ENCODE measurements at regions not wholly inside any gene's neighbourhood (a gene's known extent, or its start where the extent isn't known, plus 50 kb on each side); places are given as distances from the start of the nearest gene placed in this dataset.

DNA sequence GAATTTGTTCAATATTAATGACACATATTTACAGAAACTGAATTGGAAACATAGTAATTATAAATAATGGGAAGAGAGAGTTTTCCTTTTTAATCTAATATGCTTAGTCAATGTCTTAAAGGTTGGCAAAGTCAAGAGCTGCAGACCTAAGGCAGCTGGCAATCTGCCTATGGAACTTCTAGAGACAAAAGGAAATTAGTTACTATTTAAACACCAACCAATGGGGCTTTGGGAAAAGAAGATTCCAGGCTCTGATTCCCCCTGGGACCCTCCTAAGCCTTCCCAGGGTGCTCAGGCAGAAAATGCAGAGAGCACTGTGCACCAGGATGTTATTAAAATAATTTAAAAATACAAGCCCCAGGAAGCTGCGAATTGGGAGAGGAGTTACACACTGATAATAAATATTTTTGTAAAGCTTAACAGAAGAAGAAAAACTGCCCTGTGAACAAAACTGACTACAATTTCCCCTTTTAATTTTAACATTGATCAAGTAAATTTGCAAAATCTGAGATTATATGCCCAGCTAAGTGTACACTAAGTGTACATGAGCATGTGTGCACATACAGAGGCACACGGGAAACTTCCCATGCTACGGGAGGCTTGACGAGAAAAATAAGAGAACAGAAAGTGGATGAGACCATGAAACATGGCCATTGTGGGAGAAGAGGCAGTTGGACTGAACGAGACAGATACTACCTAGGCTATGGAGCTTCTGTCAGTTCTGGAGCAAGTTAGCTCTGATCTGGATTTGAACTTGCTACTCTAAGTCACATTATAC is 77.4 kb upstream of the ADAMTS16 start:
- no peak for DNase-seq (ENCODE audit: low read depth)

DNA sequence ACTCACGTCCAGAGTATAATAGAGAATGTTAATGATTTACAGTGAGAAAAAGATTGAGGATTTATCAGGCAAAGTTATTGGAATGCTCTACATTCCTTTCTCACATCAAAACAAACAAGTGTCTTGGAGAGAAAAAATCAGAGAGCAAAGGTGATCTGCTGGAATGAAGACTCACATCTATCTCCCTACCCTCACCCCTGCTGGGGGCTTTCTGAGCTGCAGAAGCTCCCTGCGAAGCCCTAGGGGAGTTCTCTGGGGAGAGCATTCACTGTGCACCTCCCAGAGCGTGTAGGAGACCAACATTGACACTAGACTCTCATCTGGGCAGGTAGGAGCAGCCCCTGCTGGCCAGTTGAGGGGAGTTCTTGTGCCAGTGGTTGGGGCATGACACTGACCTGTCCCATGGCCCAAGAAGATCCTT is 76.6 kb upstream of the ADAMTS16 start:
- no peak for DNase-seq (ENCODE audit: low read depth)

DNA sequence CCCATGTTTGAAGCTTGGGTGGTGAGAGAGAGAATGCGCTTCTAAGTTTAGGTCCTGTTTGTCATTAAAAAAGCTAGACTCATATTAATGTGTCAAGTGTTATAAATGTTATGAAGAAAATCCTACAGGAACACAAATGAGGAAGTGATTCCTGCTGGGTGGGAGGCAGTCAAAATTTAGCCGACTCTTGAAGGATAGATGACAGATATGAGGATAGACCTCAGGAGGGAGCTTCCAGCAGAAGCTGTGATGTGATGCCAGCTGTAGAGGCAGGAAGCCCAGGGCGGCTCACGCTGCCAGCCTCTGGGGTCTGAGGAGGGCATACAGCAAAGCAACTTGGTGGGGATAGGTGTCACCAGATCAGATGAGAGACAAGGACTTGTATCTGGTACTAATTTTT is 74.7 kb upstream of the ADAMTS16 start:
- no peak for DNase-seq (ENCODE audit: low read depth)

DNA sequence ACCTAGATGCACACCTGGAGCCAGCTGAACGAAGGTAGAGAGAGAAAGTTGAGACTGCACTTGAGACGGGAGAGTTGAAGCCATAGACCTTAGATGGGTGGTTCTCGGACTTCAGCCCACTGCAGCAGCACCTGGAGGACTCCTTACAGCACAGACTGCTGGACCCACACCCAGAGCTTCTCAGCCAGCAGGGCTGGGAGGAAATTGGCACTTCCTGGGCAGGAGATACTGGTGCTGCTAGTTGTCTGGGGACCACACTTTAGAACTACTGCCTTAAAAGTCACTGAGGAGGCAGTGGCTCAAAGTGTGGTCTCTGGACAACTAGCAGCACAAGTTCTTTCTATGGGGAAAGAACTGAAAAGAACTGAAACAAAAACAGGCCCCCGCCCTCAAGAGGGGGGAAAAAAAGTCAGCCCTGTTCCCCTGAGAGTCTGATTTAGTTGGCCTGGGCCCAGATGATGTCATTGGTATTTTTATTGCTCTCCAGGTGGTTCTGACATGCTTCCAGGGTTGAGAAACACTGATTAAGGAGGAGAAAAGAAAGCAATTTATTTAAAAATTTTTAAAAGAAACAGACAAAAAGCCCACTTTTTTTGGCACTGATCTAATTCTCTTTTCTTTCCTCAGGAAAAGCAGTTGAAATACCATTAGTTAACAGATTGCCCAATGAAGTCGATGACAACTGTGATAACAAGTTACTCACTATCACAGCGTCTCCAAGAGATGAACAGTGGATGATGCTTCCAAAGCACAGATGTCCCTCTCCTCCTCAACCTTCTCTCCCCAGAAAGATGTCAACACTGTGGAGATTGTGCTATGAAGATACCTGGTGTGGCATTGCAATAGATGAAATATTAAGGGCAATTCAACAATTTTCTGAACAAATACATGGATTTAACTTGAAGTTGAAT is 73.6 kb upstream of the ADAMTS16 start:
- DNase-seq (ENCODE audit: low read depth) = no peak

DNA sequence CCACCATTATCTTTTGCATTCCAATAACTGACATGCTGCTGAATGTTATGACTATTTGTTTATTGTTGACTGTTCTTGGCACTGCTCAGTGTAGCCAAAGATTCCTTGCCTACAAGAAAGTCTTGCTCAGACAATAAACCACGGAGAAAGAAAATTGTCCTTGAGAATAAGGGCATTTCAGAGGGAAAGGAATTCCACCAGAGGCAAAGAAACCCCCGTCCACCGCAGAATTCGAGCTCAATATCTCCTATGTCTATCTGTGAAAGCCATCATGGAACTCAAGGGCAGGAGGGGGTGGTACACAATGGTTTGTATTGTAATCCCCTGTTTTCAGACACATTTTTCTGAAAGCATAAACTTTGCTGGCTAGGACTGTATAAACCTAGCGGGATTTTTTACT is 70.3 kb upstream of the ADAMTS16 start:
- DNase-seq (ENCODE audit: low read depth) = no peak

DNA sequence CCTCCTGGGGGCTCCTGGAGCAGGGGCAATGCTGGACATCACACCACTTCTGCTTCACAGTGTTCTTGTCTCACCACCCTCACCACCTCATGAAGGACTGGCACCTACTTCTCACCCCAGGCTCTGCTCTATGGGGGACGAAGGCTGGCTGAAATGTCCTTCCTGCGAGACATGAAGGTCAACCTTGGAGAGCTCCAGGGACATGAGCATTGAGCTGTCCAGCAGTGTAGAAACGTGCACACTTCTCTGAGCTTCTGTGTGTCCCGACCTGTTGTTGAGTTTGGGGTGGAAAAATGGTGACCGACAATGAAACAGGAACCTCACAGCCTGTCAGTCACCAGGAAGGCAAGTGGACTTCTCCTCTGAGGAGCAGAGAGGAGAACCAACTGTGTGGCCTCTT is 68.6 kb upstream of the ADAMTS16 start:
- no peak for DNase-seq (ENCODE audit: low read depth)

DNA sequence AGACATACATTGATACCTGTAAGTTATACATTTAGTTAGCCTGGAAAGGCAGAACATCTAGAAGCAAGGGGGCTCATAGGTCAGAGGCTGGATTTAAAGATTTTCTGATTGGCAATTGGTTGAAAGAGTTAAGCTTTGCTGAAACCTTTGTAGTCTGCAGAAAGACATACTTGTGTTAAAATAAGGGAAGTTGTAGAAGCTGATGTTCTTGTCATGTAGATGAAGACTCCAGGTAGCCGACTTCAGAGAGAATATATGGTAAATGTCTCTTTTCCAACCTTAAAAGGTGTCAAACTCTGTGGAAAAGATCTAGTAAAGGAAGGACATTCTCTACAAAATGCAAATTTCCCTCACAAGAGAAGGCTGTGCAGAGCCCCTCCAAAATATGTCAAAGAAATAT is 62.9 kb upstream of the ADAMTS16 start:
- no peak for DNase-seq (ENCODE audit: low read depth)

DNA sequence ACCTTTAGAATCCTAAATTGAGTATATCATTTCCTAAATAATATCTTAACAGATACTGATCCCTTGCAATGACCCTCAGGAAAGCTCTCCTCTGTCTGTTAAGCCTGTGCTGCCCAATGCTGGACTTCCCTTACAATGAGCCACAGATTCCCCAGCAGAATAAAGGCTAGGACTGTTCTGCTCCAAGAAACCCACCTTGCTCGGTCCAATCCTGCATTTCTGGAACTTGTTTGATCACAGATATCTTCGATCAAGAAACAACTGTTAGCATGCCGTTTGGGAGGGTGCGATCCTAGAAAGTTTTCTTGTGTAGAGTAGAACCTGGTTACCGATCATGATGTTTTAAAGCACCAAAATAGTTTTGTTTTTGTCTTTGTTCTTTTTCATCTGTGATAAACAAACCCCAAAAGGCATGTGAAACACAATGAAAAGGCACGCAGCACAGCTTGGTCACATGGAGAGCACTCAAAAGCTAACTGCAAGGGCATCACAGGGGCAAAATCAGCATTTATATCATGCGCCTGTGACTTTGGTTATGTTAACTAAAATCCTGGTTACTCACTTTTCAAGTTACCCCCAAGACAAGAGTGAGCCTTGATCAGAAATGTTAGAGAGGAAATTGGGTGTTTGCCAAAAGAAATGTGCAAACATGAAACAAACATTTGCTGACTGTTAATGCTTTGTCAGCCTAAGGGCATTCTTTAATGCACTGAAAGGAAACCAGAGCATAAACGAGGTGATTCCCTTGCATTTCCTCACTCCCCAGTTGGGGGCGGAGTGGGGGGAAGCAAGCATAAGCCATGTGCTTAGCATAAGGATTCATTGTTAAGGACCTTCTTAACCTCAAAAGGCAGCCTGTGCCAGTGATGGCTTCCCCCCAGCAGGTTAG is 61.9 kb upstream of the ADAMTS16 start:
- DNase-seq (ENCODE audit: low read depth) = no peak

DNA sequence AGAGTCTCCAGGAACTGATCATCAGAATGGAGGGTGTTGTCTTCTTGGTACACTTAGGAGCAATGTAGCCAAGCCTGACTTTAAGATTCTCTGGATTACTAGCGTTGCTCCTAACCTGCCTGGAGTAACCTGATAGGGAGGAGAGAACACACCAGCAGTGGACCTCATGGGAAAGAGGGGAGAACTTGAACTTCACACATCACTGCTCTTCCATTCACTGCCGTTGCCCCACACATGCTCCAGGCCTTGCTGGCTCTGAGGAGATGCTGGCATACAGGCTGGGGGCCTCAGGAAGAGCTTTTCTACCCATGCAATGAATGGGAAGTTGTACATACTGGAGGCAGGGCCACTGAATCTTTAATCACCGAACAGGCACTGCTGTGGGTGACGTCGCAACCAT is 60.3 kb upstream of the ADAMTS16 start:
- DNase-seq (ENCODE audit: low read depth) = no peak

DNA sequence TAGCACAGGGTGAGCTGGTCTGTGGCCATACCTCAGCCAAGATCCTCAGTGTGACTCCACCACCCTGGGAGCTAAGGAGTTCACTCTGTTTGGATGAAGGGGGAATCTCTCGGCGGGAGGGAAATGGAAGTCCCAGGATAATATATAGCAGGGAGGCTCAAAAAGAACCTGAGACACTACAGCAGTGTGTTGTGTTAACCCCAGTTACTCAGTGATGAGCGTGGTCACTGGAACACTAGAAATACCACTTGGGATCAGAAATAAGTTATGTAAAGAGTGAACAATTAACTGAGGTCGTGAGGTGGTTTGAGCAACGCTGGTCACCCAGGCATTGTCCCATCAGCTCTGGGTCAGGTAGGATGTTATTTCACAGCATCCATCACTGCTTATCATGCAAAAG is 59.3 kb upstream of the ADAMTS16 start:
- no peak for DNase-seq (ENCODE audit: low read depth)

DNA sequence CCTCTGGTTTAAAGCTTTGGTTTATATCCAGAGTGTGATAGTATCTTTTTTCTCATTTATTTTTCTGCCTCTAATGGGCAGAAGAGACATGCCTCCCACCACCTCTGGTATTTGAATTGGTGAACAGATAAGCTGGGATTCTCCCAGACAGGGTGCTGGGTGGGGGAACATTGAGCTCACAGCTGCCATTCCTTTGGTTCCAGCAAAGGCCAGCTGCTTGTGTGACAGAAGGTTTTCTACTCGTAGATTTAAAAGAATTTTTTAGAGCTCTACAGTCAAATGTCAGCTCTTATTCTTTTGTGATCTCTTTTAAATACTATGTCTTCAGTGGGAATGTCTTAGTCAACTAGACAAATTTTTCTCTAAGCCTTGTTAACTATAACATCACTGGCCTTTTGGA is 54.7 kb upstream of the ADAMTS16 start:
- no peak for DNase-seq (ENCODE audit: low read depth)

DNA sequence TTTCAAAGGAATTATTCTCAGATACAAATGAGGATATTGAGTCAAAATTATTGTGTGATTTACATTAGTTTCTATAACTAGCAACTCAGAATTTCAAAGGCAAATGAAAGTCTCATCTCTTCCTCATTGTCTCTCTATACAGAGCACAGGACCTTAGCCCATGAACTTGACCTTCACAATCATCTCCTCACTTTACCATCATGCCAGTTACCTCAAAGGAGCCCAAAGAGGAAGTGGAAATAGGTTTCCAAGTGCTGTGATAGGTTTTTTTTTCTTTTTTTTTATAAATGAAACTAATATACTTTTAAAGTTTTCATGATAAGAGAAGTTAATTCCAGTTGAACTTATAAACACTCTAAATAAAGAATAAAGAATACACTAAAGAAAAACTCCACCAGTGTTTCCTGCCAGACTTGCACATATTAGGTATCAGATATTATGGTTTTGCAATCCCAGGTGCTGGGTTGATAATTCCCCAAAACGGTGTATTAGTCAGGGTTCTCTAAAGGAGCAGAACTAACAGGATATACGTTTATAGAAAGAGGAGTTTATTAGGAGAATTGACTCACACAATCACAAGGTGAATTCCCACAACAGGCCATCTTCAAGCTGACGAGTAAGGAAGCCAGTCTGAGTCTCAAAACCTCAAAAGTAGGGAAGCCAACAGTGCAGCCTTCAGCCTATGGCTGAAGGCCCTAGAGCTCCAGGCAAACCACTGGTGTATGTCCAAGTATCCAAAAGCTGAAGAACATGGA is 50.1 kb upstream of the ADAMTS16 start:
- no peak for DNase-seq (ENCODE audit: low read depth)
